Stimulated activated CD4-positive, alpha-beta T cell treated with anti-CD3 and anti-CD28 coated beads, Interleukin-12 subunit alpha, Interleukin-12 subunit beta, amount 100 ng/mL, for 48 hours (primary cell): ENCODE measurements at regions not wholly inside any gene's neighbourhood (a gene's known extent, or its start where the extent isn't known, plus 50 kb on each side); places are given as distances from the start of the nearest gene placed in this dataset.

ENCODE experiments used
- DNase-seq, 3 donors: peaks; one replicate each; pipeline ENCODE4 v3.0.0-alpha.2; 2020; ENCODE audit warnings: low read depth in 2 of 3, low spot score in 1 of 3

DNA sequence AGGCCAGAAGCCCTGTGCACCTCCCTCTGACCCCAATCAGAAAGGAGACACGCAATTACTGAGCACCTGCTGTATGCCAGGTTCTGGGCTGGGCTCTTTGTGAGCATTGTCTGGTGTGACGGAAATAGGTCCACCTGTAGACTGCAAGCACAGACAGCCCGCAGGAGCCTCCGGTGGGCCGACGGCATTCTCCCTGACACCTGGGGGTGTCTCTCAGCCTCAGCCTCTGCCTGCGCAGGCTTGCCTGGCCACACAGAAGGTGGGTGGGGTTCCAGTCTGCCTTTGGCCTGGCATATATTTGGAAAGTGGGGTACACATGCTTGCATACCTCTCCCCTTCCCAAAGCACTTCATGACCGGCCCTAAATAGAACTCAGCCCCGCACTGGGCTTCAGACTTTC is 129.3 kb downstream of the BUD13 start:
- no peak for DNase-seq

DNA sequence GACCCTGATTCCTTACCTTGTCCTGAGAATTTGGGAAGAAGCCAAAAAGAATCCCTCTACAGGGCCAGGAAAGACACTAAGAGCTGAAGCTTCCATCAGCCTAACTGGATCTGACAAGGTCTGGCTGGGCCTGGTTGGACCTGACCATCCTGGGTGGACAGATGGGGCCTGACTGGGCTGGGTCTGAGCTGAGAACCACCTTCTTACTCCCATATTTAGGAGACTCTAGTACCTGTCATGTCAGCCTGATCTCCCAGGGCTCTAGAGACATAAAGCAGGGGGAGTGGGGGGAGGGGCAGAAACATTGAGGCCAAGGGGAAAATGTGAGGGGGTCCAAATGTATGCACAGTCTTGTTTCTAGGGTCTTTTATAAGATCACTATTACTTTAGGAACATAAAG is 129.9 kb downstream of the BUD13 start:
- DNase-seq = no peak

DNA sequence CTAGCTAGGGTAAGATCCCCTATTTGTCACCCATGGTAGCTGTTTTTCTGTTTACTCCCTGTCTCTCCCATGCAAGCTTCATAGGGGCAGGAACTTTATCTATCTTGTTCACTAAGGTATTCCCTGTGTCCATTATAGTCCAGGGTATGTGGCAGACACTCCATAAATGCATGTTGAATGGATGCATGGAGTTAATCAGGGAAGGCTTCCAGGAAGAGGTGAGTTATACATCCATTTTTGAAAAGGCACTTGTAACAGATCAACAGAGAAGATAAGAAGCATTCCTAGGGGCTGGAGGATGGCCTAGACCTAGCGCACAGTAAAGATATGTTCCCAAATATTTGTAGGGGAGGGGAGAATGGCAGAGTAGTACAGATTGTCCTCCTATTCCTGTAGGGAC is 130.3 kb downstream of the BUD13 start:
- no peak for DNase-seq

DNA sequence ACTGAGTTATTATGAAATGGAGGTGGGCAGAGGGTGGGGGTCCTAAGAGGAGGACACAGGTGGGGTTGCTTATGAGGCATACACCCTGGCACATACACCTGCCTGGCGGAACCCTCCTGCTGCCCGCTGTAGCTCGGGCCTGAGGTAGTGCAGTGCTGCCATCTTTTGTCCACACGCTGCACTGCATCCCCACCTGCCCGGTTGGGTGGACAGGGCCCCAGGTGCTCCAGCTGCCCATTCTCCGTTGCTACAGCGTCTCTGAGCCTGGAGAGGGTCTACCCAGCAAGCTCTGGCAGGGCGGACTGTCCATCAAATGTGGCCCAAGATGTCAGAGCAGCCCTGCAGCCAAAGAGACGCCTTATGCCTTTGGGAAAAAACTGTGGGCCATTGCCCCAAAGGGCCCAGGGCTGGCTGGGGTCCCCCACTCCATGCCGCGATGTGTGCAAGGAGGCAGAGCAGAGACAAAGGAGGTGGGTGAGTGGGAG is 131.2 kb downstream of the BUD13 start:
- peak in 2 of 3 donors; percentile 12 to 13 for DNase-seq

DNA sequence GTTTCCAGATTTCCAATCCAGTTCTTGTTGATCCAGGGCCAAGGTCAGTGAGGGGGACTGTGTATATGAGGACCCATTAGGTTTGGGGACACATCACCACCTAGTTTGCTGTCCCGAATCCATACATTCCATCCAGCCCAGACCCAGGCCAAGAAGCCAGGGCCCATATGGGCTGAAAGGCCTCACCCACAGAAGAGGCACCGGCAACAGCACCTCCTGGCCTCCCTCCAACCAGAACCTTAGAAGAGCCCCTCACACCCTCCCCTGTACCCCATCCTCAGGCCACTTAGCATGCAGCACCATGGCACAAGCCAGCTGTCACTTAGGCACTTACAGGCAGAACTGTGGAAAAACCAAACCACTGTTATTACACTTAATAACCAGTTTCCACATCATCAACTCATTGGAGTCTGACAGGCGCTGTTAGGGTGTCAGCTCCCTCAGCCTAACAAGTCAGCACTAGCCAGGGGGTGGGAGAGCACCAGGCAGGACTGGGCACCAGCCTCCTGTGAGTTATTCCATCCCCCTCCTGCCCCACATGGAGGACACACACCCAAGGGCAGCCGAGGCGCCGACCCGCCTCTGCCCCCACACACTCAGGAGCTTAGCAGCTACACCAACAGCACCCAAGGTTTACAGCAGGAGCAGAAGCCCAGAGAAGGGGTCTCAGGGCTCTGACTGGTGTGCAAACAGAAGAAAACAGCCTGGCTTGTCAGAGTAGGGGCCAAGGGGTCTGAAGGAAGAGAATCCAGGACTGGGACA is 132.0 kb downstream of the BUD13 start:
- DNase-seq = no peak

DNA sequence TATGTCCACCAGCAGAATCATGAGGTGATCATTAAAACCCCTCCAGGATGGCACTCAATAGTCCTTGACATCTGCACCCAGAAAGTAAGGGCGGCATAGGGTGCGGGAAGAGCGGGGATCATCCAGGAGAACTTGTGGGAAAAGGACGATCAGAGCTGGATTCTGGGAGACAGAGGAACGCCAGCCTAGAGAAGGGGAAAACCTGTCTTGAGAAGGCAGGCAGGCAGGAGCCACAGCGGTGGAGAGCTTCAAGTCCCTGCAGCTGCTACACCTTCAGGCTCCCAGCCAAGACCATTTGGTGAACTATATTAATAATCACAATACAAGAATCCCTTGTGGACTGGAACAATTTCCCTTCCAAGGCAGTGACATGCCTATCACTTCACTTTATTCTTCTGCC is 134.3 kb downstream of the BUD13 start:
- DNase-seq = no peak

DNA sequence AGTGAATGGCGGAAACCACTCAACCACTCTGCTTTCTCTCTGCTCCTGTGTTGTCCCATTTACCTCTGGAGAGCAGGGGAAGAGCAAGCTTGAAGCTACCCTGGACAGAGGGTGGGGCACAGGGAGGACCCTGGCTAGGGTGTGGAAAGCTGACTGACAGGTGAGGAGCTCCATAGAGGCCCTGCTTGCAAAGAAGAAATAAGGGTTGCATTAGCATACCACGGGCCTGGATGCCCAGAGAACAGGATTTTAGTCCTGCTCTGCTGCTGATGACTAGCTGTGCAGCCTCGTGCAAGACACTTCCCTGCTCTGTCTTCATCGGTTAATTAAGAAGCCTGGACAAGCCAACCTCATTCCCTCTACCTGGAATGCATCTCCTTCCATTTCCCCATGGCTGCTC is 135.0 kb downstream of the BUD13 start:
- DNase-seq = no peak

DNA sequence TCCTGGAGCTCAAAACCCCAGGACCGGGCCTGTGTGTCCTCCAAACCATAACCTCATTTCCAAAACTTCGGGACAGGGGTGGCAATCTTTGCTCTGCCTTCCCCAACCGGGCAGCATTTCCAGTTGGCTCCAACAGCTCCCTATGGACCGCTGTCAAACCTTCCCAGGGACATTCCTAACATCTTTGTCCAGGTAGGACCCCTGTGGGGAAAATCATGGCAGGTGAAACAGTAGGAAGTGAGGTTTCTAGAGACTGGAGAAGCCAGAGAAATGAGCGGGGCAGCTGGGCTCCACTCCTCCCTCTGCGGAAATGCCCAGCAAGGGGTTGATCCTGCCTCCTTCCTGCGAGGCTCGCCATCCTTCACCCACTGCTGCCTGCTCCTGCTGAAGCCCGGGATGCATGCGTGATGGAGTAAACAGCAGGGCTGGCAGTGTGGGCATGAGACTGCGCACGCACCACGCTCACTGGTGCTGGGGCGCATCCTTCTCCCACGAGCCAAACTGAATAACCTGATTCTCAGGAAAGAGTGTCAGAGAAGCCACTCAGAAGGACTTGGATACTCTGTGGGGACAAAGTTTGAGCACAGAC is 136.4 kb downstream of the BUD13 start:
- DNase-seq = no peak

DNA sequence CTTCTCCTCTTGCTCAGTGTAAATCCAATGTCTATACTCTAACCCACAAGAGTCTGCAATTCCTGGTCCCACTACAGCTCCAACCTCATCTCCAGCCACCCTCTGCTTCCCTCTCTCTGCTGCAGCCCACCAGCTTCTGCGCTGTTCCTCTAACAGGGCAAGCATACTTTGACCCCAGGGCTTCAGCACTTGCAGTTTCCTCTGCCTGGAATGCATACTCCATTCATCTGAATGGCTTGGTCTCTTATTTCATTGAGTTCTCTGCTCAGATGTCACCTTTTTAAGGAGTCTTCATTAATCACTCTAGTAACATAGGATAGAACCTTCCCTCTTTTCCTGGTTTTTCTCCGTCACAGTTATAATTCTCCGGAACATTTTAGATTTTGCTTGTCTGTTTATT is 141.6 kb downstream of the BUD13 start:
- no peak for DNase-seq

DNA sequence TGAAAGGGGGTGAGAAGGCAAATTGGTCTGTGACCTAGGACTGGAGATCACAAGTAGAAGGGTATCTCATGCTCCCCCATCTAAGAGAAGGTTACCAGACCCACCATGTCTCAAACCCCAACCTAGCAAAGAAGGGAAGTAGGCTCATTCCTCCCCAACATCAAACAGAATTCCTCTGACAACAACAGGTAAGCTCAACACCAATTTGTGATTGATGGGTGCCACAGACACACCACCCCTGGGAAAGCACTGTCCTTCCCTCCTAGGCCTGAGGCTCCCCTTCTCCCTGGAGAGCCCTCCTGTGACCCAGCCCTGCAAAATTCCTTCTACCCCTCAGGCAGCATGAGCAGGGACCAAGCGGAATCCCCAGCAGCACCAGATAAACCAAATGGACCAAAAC is 154.3 kb downstream of the BUD13 start:
- DNase-seq = no peak

DNA sequence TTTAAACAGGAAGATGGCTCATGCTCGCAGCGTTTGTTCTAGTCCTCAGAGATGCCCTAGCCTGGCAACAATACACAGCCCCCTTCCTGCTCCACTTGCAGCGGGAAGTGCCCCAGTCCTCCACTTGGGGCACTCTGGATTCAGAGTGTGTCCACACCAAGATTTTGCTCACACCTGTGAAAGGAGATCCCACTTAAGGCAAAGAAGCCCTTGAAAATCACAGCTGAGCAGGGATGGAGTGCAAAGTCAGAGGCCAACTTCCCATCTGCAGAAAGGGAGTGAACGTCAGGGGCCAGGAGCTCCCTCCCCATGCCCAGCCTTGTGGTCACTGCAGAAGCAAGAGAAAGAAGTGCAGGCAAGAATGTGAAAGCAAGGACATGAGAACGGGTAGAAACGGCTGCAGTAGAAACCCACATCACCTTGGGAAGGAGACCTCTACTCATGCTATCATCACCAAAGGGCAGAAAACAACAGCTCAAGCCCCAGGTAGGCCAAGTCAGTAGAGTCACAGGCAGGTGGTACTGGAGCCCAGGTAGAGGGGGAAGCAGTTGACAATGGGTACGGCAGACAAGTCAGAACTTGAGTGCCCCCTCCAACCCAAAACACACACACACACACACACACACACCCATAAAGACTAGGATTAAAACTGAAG is 157.4 kb downstream of the BUD13 start:
- no peak for DNase-seq

DNA sequence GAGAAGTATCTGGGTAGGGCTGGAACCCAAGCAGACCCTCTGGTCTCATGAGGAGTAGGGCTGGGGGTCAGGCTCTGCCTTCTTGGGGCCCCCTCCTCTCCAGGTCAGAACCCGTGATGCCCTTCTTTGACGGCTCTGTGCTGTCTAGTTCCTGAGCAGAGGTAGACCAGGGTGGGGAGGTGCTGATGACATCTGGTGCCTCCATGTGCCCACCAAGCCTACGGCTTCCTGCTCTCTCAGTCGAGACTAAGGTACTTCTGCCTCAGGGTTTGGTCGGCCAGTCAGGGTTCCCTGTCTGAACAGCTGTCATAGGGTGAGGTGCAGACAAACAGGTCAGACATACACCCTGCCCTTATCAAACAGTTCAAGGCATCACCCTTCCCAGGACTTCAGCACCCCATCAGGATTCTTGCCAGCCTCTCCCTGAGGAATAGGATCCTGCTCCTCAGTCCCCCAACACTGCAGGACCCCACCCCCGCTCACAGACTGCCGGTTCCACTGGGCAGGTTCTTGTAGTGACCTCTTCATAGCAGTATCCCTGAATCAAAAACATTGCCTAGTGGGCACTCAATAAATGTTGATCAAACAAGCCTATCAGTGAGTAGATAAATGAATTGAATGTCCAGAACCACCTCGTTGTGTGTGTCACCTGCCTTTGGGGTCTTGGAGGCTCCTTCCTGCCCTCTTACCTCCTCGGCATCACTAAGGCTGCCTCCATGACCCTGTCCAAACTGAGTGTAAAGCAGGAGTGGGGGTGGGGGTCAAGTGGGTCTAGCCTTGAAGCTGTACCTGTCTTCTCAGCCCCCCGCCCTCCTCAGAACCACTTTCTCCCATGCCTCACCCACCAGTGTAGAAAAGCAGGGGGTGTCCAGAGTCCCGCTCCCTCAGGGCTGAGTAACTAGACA is 158.2 kb downstream of the BUD13 start:
- DNase-seq = no peak

DNA sequence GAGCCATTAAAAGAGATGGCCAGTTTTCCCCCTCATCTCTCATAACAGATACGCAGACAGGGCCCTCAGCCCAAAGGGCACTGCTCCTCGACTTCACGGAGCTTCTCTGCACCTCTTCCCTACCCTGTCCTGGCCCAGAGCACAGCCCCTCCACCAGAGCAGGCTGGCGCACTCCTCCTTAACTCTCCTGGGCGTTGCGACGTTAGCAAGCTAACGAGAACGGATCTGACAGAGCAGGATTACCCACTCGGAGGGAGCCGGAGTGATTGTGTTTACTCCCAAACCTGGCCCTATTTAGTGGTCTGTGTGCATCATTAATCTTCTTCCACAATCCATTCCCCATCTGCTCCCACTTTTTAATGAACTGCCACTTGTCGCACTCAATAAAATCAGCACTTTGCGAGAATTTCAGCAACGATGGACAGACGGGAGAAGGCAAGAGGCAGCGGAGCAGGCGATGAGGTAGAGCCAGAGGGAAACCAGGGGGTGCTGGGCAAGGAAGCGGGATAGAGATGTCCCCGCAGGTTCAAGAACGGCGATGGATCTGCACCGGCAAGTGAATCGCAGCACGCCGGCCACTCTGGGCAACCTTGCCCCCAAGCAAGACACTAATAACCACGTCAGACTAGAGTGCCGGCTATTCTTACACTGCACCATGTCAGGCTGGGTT is 159.4 kb downstream of the BUD13 start:
- DNase-seq = no peak

DNA sequence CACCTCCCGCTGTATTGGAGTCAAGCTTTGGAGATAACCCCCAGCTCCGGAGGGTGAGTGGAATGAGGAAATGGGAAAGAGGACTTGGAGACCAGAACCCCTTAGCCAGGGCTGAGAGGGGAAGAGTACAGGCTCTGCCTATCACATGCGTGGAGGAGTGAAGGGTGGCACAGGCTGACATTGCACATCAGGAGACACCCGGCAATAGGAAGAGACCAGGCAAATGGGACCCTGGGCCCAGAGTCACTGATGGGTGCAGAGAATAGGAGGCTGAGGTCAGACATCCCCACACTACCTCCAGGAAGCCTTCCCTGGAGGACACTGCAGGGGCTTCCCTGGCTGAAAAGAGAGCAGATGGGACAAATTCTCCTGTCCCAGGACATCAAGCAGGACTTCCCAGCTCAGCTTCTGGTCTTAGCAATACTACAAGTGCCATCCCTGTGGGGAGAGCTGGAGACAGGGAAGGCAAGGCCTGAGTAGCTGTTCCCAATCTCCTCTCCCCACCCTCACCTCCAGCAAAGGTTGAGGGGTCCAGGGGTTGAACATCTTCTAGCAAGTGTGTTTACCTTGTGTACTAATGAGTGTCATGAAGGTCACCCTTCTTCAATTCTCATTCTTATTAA is 160.7 kb downstream of the BUD13 start:
- DNase-seq = no peak

DNA sequence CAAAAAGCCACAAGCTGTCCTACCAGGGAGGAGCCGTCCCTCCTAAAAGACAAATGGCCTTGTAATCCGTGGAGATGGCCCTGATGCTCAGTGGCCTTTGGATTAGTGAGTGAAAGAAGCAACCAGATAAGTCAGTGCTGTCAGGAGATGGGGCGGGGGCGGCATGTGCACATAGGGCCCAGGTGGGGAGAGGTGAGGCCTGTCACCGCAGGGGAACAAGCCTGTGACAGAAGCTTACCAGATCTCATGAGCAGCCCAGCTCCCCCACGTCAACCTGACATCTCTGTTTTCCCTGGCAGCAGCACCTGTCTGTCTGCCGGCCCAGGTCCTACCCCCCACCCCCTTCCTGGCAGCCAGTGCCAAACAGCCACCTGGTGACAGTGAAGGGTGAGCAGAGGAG is 162.6 kb downstream of the BUD13 start:
- DNase-seq = no peak

DNA sequence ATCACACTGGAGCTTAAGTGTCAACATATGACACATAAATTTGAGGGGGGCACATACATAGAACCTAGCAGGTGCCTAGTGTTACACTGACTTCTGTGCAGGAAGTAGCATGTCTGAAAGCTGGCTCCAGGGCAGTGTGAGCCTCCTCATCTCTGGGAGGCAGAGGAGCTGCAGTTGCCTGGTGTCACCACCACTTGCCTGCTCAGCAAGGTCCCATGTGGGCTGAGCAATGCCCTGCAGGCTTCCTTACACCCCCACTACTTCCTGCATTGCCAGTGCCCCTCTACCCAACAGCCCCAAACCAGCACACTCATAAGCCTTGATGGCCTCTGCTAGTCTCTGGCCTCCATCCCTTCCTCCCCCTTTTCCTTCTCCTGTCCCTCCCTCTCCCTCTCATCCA is 165.8 kb downstream of the BUD13 start:
- DNase-seq = no peak

DNA sequence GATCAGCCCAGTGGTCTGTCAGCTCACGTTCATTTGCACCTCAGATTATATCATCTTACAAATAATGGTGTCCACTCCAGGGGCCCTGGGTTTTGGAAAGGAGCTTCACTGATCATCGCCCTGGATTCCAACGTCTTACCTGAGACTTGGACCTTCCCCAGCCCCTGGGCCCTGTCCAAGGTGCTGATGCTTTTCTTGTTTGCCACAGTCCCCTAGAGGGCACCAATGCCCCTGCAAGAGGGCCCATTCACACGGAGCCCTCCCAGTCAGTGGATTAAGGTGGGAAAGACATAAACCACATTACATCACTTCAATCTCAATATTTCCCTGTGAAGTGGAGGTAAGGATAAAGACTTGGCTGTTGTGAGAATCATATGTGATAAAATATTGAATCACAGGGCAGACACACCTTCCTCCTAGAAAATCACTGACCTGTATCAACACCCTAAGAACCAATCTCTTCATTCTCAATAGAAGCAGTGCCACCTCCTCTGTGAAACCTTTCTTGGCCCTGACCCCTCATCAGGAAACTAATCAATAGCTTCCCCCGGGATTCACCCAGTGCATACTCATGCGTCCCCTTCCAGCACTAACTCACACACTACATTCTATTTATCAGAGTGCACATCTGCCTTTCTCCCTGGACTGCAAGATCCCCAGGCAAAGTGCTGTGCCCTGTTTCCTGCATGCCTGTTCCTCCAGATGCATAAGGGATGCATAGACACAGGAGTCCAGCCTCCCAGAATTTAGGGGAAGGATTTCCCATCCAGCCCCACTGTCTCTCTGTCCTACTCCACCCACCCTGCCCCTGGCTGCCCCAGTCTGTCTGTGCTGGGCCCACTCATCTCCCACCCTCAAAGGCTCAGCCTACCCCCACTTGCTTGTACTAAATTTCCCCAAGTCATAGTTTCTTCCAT is 167.0 kb downstream of the BUD13 start:
- peak in 2 of 3 donors; percentile 10 to 16 for DNase-seq

DNA sequence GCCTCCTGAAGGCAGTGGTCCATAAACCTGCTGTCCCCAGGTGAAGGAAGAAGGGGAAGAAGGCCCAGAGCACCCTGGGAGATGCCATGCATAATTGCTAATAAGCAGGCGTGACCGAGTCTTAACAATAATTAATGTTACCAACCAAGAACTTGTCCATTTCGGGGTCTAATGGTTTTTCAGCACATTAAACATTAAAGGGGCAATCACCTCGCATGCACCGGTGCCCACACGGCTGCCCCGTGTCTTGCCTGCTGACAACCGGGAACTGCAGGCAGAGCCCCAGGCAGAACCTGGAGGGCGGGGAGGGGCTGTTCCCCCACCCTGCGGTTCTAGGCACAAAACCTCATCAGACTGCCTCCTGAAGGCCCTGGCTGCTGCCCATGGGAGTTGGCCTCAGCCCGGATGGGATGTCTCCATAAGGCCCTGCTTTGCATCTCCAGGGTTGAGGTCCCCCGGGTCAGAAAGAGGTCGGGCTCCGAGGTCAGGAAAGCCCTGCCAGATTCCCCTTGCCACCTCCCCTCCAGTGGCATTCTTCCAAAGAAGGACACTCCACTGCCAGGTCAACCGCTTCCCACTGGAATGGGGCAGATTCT is 169.0 kb downstream of the BUD13 start:
- no peak for DNase-seq

DNA sequence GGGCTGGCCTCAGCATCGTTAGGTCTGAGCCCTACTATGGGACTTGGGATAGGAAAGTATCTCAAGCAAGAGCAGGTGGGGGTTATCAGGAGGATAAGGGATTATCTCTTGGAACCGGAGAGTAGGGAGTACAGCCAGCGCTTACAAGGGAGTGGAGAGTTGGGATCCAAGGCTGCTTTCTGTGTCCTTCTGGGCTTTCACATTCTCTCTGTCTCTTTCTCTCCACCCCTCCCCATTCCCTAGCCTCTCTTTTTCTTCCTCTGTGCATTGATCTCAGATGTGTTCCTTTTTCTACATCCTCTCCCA is 170.2 kb downstream of the BUD13 start:
- no peak for DNase-seq
